WTC11 (cell line): ENCODE measurements at regions not wholly inside any gene's neighbourhood (a gene's known extent, or its start where the extent isn't known, plus 50 kb on each side); places are given as distances from the start of the nearest gene placed in this dataset.
A peak's percentile ranks its signal among the peaks of the same experiment; 100 is the strongest.
"Not testable (repeated sequence)": the region's sequence is repeated elsewhere in the genome, so short reads cannot be mapped to it uniquely, and the experiment has no call there.

Experiments used
- ATAC-seq: fragments of 200-7000 bp; cut with Tn5 transposase; 2 replicates; pipeline ENCODE4 v1.10.0; 2021; ENCODE audit warnings: mild to moderate bottlenecking, moderate library complexity
- CTCF ChIA-PET: fragments of 300-600 bp; sonication (Branson Sonifier 250); formaldehyde crosslinking; loops from one replicate; lab custom pipeline; 2021; ENCODE audit warnings: antibody characterized with exemption; lab: Charles Lee
- POLR2A ChIA-PET: fragments of 350-600 bp; sonication (Branson Sonifier 250); formaldehyde crosslinking; loops from one replicate; lab custom pipeline; 2021; ENCODE audit warnings: antibody characterized with exemption; lab: Charles Lee
- DNase-seq: peaks from one replicate; pipeline ENCODE4 v3.0.0; 2021; ENCODE audit warnings: low spot score
- H3K27ac Mint-ChIP-seq: 2 replicates; pipeline ENCODE4 v1.8.0; 2021; ENCODE audit warnings: mixed read lengths
- H3K27me3 Mint-ChIP-seq: 2 replicates; pipeline ENCODE4 v1.8.0; 2021; ENCODE audit warnings: low read depth, mild to moderate bottlenecking, moderate library complexity, mixed read lengths
- H3K36me3 Mint-ChIP-seq: 2 replicates; pipeline ENCODE4 v1.8.0; 2021; ENCODE audit warnings: mixed read lengths
- H3K4me1 Mint-ChIP-seq: 2 replicates; pipeline ENCODE4 v1.8.0; 2022; ENCODE audit warnings: mixed read lengths
- H3K4me3 Mint-ChIP-seq: 2 replicates; pipeline ENCODE4 v1.8.0; 2021; ENCODE audit warnings: mild to moderate bottlenecking, moderate library complexity, mixed read lengths
- H3K9me3 Mint-ChIP-seq: 2 replicates; pipeline ENCODE4 v1.8.0; 2021; ENCODE audit warnings: mixed read lengths

DNA sequence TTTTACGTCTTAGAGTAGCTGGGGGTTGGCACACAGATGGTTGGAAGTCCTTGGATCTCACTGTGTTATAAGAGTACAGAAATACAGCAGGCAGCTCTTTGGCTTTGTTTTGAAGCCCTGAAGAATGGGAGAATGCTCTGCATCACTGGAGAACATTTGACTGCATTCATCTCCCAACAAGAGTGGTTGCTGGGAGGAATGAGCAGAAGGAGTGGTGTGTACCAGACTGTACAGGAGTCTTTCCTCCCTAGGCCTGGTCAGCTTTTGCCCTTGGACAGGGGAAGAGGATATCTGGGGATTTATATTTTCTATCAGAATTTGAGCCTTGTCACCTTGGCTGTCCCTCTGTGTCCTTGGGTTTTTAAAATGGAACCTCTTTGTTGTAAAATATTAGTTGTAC lies 70.5 kb upstream of the FAM72C start:
- H3K36me3 Mint-ChIP-seq, H3K4me3 Mint-ChIP-seq, DNase-seq, H3K27me3 Mint-ChIP-seq, ATAC-seq, CTCF ChIA-PET, H3K4me1 Mint-ChIP-seq, H3K9me3 Mint-ChIP-seq, POLR2A ChIA-PET, H3K27ac Mint-ChIP-seq: not testable (repeated sequence)

DNA sequence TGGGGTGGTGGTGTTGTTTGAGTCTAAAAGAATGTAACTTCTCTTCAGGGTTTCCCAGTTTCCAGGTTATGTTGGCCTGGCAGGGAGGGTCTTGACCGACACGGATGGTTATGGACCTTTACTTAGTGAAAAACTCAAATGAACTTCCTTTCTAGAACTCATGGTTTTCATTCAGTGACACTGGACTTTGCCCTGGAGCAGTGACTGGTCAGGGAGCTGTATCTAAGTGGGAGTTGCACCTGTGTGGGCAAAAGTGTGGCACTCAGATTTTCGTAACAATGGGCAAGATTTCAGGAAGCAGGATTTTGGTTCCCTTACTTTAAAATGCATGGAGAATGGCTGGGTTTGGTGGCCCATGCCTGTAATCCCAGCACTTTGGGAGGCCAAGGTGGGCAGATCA lies 68.5 kb upstream of the FAM72C start:
- H3K4me1 Mint-ChIP-seq, H3K4me3 Mint-ChIP-seq, CTCF ChIA-PET, POLR2A ChIA-PET, H3K9me3 Mint-ChIP-seq, H3K27ac Mint-ChIP-seq, ATAC-seq, DNase-seq, H3K27me3 Mint-ChIP-seq, H3K36me3 Mint-ChIP-seq: not testable (repeated sequence)

DNA sequence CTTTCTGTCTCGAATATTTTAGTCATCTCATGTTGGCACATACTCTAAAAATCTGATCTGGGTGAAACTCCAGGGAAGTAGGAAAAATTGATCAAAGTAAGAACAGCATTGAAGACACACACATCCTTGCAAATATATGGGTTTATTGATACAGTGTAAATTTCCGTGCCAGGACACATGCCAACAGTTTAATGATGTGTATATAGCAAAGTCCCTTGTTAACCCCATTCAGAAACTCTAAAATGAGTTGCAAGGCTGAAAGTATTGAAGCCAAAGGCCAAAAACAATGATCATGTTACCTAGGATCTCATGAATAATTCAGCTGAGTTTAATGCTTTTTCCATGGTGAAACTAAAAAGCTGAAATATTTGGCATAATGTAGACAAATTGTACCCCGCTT lies 62.3 kb upstream of the FAM72C start:
- H3K27me3 Mint-ChIP-seq, H3K4me1 Mint-ChIP-seq, POLR2A ChIA-PET, ATAC-seq, H3K36me3 Mint-ChIP-seq, H3K27ac Mint-ChIP-seq, CTCF ChIA-PET, DNase-seq, H3K4me3 Mint-ChIP-seq, H3K9me3 Mint-ChIP-seq: not testable (repeated sequence)

GRCh38 chr1:144031550-144031949 lies 59.8 kb upstream of the FAM72C start:
- CTCF ChIA-PET, H3K4me3 Mint-ChIP-seq, DNase-seq, H3K27me3 Mint-ChIP-seq, H3K27ac Mint-ChIP-seq, H3K36me3 Mint-ChIP-seq, POLR2A ChIA-PET, H3K9me3 Mint-ChIP-seq, H3K4me1 Mint-ChIP-seq: not testable (repeated sequence)
- peak; percentile 56 for ATAC-seq

DNA sequence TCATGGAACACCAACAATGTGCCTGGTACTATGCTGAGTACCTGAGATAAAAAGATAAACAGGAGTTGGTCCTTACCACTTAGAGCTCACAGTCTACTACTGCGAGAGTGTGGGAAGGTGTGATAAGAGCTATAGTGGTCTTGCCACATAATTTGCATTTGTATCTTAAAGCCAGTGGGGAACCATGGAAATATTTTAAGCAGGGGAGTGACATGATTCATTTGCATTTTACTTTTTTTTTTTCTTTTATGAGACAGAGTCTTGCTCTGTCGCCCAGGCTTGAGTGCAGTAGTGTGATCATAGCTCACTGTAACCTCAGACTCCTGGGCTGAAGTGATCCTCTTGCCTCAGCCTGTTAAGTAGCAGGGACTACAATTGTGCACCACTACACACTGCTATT lies 54.2 kb upstream of the FAM72C start:
- POLR2A ChIA-PET, CTCF ChIA-PET, H3K4me1 Mint-ChIP-seq, H3K27ac Mint-ChIP-seq, ATAC-seq, H3K9me3 Mint-ChIP-seq, H3K36me3 Mint-ChIP-seq, H3K27me3 Mint-ChIP-seq, H3K4me3 Mint-ChIP-seq, DNase-seq: not testable (repeated sequence)

- H3K9me3 Mint-ChIP-seq, H3K4me1 Mint-ChIP-seq, DNase-seq, POLR2A ChIA-PET, H3K4me3 Mint-ChIP-seq, CTCF ChIA-PET, H3K27me3 Mint-ChIP-seq, H3K36me3 Mint-ChIP-seq, H3K27ac Mint-ChIP-seq, ATAC-seq: not testable (repeated sequence)
These were observed 50.1 kb upstream of the FAM72C start for GRCh38 chr1:144021690-144022384.
